Activated T-cell treated with anti-CD3 and anti-CD28 coated beads for 48 hours (primary cell): ENCODE measurements at regions not wholly inside any gene's neighbourhood (a gene's known extent, or its start where the extent isn't known, plus 50 kb on each side); places are given as distances from the start of the nearest gene placed in this dataset.

Experiments
- DNase-seq: peaks from one replicate; pipeline ENCODE4 v3.0.0-alpha.2; 2020; ENCODE audit warnings: low read depth

DNA sequence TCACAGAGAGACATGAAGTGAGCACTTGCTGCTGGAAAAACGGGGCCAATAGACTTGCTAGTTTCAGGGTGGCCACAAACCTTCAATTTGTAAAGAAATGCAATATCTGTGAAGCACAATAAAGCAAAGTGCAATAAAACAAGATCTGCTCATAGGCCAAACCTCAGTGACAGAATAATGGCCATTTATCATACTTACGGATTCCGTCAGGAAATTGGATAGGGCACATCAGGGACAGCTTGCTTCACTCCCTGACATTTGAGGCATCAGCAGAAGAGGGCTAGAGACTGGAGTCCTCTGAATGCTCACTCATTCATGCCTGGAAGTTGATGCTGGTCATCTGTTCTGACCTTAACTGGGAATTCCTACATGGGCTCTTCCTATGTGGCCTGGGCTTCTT lies 165.5 kb upstream of the OPRM1 start:
- no peak for DNase-seq

DNA sequence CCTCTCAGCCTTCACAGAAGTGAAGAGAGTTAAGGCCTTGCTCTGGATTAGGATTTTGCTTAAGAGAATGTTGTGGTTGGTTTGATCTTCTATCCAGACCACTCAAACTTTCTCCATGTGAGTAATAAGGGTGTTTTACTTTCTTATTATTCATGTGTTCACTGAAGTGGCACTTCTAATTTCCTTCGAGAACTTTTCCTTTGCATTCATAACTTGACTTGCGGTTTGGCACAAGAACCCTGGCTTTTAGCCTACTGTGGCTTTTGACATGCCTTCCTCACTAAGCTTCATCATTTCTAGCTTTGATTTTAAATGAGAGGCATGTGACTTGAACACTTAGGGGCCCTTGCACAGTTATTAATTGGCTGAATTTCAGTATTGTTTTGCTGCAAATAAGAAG lies 166.1 kb upstream of the OPRM1 start:
- no peak for DNase-seq

DNA sequence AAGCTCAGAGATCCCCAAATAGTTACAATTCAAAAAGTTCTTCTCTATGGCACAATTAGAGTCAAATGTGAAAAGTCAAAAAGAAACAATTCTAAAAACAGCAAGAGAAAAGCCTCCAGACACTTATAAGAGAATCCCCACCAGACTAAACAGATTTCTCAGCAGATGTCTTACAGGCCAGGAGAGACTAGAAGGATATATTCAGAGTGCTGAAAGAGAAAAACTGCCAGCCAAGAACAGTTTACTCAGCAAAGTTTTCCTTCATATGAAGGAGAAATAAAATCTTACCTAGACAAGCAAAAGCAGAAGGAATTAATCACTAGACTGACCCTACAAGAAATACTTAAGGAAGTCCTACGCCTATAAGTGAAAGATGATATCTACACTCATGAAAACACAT lies 176.1 kb upstream of the OPRM1 start:
- DNase-seq = no peak

DNA sequence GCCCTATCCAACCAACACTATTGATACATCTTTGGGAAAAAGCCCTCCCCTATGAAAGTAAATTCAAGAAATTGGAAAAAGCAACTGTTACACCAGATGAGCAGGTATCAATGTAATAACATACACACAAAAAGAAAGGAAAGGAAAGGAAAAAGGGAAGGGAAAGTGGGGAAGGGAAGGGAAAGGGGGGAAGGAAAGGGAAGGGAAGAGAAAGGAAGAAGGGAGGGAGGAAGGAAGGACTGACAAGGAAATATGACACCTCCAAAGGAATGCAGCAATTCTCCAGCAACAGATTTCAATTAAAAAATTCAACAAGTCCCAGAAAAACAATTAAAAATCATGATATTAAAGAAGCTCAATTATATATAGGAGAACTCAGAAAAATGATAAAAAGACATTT lies 176.9 kb upstream of the OPRM1 start:
- DNase-seq = no peak

DNA sequence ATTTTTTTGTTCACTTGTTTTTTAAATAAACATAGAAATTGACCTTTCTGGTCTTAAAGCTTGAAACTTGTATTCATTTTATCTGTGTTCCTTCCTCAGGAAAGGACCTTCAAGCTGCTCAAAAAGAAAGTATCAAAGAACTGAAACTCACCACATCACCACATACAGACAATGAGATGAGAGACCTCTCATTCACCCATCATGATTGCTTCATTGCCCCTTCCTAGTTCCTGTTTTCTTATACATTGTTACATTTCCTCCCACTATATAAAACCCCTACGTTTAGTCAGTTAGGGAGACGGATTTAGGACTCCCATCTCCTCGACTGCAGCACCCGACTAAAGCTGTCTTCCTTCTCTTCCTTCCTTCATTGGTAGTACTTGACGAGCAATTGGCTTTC lies 180.5 kb upstream of the OPRM1 start:
- no peak for DNase-seq

DNA sequence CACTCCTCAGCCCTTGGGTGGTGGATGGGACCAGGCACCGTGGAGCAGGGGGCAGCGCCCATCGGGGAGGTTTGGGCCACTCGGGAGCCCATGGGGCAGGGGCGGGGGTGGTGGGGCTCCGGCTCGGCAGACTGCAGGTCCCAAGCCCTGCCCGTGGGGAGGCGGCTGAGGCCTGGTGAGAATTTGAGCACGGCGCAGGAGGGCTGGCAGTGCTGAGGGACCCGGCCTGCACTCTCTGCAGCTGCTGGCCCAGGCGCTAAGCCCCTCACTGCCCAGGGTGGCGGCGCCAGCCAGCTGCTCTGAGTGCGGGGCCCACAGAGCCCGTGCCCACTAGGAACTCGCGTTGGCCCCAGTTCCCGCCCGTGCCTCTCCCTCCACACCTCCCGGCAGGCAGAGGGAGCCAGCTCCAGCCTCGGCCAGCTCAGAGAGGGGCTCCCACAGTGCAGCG lies 182.1 kb upstream of the OPRM1 start:
- DNase-seq = no peak

DNA sequence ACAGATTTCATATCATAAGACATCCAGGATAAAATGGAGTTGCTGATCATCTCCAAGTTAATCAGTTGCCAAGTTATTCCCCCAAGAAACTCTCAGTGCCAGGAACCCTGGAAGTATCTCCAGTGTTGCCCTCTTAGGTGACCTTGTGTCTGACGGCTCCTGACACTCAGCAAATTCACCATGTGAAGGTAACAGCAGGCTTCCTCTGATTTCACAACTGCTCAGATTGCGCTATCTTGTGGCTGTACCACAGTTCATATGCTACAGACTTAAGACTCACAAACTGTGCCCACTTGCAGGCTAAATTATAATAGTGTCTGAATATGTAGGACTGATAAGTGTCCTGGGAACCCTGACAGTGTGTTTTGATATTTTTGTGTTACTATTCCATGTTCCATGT lies 186.6 kb upstream of the OPRM1 start:
- no peak for DNase-seq

DNA sequence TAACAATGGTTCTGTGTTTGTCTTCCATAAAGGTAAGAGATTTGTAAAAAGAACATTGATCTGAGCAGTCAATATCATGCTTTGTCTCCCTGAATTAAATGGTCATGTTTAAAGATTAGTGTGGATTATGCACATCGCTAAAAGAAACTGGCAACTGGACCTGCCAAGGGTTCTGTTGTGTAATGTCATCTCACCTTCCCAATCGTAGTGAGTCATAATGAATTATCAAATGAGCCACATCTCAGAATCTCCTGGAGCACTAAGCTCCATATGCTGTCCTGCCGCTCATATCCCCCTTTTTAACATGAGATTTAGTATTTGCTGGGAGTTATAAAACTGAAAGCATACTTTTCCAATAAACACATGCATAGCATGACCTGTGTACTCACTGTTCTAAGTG lies 187.0 kb upstream of the OPRM1 start:
- DNase-seq = no peak

DNA sequence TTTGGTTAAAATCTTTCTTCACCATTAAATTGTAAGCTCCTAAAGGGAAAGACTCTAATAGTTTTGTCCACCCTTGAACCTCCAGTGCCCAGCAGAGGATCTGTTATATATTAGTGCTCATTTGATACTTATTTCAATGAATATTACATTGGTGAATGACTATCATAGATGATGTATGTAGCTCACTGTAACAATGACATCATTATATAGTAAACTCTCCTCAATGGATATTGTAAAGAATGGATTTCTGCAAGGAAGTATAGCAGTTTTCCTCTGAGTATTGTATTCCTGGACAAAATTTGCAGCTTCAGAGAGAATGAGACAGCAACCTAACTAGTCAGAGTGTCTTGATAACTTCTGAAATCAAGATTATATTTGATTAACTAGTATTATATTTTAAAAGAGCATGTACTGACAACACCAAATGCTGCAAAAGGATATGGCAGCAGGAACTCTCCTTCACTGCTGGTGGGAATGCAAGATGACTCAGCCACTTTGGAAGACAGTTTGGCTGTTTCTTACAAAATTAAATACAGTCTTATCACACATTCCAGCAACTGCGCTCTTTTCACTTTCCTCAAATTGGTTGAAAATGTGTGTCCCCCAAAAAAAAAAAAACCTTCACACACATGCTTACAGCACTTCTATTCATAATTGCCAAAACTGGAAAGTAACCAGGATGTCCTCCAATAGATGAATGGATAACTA lies 189.8 kb upstream of the OPRM1 start:
- no peak for DNase-seq

DNA sequence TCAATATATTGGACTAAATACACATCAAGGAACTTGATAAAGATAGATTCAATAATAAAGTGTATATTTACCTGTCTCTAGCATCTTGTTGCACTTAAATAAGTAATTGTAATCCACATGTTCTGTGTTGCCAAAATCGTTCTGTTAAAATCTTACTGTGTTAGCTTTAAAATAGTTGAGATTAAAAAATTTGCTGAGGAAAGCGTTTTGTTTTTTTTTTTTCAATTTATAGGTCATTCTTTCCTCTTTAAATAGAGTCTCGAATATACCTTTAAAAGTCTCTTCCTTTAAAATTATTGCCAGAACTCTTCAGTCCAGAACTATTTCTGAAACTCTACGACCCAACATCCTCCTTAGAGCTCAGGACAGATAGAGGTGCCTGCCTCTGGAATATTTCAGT lies 195.6 kb upstream of the OPRM1 start:
- no peak for DNase-seq

DNA sequence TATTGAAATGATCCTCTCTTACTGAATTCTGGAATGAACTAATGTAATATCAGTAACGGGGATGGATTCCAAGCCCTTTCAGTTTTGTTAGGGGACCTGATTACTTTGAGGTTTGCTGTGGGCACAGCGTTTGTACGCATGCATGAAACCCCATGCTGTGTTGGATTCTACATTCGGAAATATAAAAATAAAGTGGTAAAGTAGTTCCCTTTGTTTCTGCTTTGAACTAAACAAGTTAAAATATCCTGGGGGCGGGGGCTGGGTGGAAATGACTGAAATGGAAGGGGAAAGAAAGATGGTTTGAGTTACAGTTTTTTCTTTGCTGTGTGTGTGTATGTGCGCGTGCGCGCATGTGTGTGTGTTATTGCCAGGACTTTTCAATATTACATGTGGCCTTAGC lies 196.5 kb upstream of the OPRM1 start:
- DNase-seq = no peak

DNA sequence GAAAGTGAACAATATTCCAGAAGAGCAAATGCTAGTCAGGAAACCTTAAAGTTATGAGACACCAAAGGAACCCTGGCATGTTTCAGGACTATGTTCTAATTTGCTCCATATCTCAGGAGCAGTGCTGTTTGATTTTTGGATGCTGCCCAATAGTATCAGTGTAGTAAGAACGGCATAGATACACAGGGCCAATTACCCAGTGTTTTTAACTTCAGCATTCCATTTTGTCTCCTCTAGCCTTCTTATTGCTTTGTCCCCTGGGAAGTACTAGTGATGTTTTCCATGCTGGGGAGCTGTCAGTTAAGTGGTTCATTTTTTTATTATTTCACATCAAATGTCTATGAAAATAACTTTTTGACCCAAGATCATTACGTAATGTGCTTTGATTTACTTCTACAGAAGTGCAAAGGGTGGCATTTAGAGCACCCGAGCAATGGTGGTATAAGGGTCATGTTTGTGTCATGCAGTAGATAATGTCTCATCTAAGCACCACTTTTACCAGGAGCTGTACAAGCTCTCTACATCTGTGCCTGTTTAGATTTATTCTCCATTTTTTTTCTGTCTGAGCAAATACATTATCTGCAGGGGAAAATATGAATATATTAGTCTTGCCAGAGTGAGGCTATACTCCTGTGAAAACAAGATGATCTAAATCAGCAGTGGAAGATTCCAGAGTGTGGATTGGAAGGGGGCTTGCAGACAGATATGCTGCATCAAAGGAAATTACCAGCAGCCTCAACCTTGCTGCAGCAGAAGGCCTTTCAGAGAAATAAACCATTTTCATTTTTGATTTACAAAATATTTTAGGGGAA lies 198.8 kb upstream of the OPRM1 start:
- DNase-seq = no peak

DNA sequence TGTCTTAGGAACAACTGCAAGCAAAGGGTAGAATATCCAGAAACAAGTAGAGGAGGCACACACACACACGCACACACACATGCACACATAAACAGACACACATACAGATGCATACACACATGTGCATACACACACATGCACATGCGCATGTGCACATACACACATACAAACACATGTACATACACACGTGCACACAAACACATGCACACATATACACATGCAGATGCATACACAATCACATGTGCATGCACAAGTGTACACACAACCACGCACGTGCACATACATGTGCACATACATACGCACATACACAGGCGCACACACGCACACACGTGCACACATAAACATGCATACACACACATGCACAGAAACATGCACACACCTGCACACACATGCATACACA lies 206.5 kb upstream of the OPRM1 start:
- DNase-seq = no peak

DNA sequence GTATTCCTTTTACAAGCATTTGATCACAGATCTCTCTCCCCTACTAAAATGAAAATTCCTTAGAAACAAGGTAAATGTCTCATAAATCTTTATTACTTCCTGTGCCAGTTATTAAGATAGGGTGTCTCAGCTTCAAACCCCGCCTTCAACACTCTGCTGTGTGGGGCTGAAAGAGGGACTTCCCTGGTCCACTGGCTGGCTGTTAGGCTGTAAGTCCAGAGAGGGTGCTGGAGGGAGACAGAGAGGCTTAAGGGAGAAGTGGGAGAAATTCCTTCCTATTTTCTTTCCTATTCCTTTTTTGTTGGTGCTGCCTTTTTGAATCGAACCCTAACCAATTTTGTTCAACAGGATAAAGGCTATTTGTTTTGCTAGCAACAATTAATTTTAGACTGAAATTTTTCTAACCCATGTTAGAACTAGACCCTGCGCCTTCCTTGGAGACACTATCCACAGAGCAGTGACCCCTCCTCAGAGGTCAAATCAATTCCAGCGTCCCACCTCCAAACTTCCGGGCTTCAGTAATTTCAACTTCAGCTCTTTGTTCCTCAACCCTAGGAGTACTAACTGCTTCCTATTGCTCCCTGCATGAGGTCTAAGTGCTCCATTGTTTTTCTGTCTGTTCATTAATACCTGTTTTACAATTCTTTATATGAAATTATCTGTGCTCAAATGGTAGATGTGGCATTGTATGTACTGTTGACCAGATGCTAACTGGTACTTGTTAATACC lies 207.5 kb upstream of the OPRM1 start:
- DNase-seq = no peak

DNA sequence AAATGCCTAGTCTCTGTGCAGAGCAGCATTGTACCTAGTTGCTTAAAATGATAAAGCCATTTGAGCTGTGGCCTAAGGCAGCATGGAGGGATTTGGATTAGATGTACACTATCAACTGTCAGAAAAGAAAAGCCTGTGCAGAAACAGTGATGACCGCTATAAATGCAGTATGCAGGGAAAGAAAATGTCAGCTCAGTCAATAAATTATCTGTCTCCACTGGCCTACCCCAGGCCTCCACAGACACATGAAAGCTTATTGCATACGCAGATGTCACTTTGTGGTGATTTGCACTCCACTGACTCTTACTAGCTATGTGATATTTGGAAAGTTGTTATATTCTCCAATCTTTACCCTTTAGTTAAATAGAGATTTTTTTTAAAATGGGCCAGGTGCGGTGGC lies 221.9 kb upstream of the OPRM1 start:
- no peak for DNase-seq

DNA sequence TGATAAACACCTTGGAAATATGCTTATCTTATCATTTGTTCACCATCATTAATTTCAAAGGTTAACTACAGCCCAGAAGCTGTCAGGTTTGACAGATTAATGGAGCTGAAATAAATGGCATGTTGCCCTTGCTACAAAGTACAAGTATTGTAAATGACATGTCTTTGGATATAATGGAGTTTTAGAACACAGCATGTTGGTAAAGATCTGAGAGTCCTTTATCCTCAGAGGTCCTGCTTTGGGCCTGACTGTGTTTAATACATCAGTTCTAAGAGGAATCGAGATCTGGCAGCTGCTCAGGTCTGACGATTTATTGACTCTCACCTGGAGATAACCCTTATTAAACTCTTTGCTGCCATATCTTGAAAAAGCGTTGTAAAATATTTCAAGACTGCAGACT lies 222.7 kb upstream of the OPRM1 start:
- no peak for DNase-seq

DNA sequence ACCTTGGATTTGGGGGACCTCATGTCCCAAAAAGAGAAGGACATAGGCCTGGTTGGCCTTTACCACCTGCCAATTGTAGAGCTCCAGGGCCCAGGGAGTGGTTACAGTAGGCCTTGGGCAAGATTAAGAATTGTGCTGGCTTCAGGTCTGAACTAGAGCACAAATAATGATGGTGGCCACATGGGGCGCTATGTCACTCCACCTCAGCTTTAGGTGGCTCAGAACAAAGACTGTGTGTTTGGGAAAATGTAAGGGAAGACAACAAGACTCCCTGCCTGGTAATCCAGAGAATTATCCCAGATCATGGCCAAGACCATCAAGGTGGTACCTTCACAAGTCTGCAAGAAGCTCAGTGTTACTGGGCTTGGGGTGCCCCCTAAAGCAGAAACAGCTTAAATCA lies 224.9 kb upstream of the OPRM1 start:
- no peak for DNase-seq

DNA sequence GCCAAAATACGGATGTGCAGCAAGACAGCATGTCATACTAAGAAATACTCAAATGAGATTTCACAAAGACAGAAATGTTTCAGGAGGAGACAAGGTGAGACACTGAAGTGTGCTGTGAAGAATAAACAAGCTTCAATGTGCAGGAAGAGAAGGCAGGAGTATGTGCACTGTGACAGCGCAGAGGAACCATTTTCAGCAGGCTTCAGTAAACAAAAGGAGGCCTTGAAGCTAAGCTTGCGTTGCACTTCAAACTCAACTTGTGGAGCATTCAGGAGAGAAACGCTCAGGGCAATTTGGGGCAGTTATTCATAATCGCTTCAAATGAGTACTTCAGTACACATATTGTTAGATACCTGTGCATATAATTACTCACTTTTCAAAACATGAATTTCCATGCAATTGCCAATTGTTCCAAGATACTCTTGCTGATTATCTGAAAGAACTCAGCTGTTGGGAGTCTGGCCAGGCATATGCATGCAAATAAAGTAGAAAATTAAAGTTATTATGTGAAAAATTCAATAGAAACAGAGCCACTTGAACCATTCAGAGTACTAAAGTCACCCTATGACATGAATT lies 234.2 kb upstream of the OPRM1 start:
- no peak for DNase-seq

DNA sequence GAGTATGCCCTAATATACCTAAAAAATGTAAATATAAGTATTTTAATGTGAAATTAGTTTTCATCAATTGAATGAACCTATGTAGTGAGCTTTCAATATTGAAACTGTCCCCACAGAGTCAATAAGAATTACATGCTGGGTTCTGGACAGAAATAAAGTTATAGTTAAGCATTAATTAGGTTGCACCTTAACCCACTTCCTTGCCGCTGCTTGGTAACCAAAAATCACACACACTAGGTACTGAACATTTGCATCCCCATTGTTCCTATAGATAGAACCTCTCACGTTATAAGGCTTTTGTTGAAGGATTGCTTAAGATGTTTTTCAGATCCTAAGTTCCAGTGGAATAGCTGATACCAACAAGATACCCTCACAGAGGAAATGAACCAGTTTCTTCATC lies 237.1 kb upstream of the OPRM1 start:
- DNase-seq = no peak

DNA sequence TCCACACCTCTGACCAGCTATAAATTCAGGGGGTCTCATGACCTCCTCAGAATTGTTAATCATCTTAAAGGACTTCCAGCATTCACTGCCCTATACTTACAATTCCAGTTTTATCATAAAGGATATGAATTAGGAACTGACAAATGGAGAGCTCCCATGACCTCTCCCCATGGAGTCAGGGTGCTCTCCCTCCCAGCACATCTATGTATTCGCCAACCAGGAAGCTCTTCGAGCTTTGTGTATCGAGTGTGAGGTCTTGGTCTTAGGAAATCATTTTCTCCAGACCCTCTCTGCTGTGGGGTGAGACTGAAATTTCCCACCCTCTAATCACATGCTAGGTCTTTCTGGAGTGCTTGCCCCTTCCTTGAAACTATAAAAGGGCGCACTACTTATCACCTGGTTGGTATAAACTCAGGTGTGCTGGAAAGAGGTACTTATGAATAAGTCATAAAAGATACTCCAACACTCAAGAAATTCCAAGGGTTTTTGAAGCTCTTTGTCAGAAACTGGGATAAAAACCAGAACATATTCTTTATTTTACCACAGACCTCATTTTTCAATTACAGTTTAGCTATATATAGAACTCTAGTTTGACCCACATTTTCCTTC lies 238.4 kb upstream of the OPRM1 start:
- no peak for DNase-seq

DNA sequence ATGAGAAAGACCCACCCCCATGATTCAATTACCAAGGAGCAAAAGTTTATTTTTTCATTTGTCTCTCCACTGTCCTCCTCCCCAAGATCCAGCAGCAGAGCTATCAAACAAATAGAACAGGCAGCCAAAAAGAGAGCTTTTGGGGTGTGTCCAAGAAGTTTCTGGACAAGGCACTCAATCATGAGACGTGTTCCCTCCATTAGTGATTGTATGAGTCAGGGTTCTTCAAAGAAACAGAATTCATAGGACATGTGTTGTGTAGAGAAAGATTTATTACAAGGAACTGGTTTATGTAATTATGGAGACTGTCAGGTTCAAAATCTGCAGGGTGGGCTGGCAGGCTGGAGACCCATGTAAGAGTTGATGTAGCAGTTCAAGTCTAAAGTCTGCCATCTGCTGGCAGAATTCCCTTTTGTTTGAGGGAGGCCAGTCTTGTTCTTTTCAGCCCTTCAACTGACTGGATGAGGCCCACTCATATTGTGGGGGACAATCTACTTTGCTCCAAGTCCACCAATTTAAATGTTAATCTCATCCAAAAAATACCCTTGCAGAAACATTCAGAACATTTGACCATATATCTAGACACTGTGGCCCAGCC lies 248.1 kb upstream of the OPRM1 start:
- DNase-seq = no peak

DNA sequence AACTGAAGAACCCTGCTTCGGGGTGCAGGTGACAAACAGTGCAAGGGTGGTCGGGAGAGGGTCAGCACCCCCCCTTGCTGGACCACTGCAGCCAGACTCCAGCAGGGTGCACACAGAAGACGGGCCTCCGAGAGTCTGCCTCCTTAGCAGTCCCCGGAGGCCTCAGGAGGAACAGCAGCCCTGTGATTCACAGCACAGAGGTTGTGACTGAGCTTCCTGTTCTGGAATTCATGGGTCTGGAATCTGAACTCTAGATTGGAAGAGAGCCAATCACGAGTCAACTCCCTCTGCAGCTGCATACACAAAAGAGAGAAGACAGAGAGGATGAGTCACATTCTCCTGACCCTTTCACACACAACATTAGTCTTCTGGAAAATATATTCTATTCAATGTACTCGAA lies 249.0 kb upstream of the OPRM1 start:
- no peak for DNase-seq
